ENCODE measurements at regions not wholly inside any gene's neighbourhood (a gene's known extent, or its start where the extent isn't known, plus 50 kb on each side); places are given as distances from the start of the nearest gene placed in this dataset.

DNA sequence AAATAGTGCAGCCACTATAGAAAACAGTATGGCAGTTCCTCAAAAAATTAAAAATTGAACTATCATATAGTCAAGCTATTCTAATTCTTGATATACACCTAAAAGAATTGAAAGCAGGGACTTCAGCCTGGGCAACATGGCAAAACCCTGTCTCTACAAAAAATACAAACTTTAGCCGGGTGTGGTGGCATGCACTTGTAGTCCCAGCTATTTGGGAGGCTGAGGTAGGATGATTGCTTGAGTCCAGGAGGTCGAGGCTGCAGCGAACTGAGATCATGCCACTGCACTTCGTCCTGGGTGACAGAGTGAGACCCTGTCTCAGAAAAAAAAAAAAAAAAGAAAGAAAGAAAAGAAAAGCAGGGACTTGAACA is 64.0 kb upstream of the FOXN2 start:
- no peak for TF ChIP-seq POLR2A (IDR thresholded peaks at IDR 0.05; ENCODE audit: low read length)
- TF ChIP-seq GATA1 (IDR thresholded peaks at IDR 0.05; ENCODE audit: low read depth, low read length), result no peak
